GM12878 (cell line): ENCODE measurements at regions not wholly inside any gene's neighbourhood (a gene's known extent, or its start where the extent isn't known, plus 50 kb on each side); places are given as distances from the start of the nearest gene placed in this dataset.

Experiments used
- ATAC-seq: fragments of 200-7000 bp; cut with Tn5 transposase; 3 replicates; pipeline ENCODE4 v1.9.1; 2020; ENCODE audit warnings: mild to moderate bottlenecking, moderate library complexity
- BruUV-seq: library from RNA; stranded (reverse); fragments of 400-500 nt; replicated peaks from 2 replicates; lab custom pipeline; 2021; lab: Mats Ljungman, UMichigan
- CTCF ChIA-PET: fragments of 300-600 bp; sonication (Branson Sonifier 250); formaldehyde crosslinking; extraction: SDS; loops from one replicate; lab custom pipeline; 2021; ENCODE audit warnings: inconsistent platforms; lab: Yijun Ruan, JAX
- POLR2A ChIA-PET: fragments of 350-600 bp; formaldehyde crosslinking; extraction: SDS; loops from one replicate; lab custom pipeline; 2021; ENCODE audit warnings: inconsistent platforms; lab: Charles Lee
- RAD21 ChIA-PET: fragments of 300-600 bp; sonication (Branson Sonifier 250); formaldehyde crosslinking; loops from one replicate; lab custom pipeline; 2023; ENCODE audit warnings: antibody characterized with exemption; ENCODE audit not compliant: unreplicated experiment; lab: Charles Lee
- SMC1A ChIA-PET: fragments of 300-600 bp; sonication (Branson Sonifier 250); formaldehyde crosslinking; loops from one replicate; lab custom pipeline; 2023; ENCODE audit not compliant: unreplicated experiment, uncharacterized antibody; lab: Charles Lee
- DNase-seq: peaks from one replicate; pipeline ENCODE4 v3.0.0-alpha.2; 2011; ENCODE audit warnings: low read depth, low spot score
- FAIRE-seq: peaks from 3 replicates; lab custom pipeline; 2011; peaks lifted over from hg19 to GRCh38; lab: Jason Lieb, UNC
- H2AFZ ChIP-seq: 2 replicates; pipeline ENCODE4 v1.6.0; 2011; ENCODE audit warnings: low read depth, low read length, control low read depth; ENCODE audit not compliant: control insufficient read depth
- H3K27ac ChIP-seq: 2 replicates; pipeline ENCODE4 v1.5.1; 2011; ENCODE audit warnings: control low read depth; ENCODE audit not compliant: control insufficient read depth, insufficient read depth
- H3K27me3 ChIP-seq, 2 experiments: replicated peaks in 1 of 2; 2 replicates each; pipeline versions ENCODE4 v1.6.0 to v1.6.1; 2011; ENCODE audit warnings: low read length in 1 of 2; ENCODE audit not compliant: control insufficient read depth in 2 of 2, insufficient read depth in 2 of 2
- H3K36me3 ChIP-seq, 2 experiments: 2 replicates each; pipeline ENCODE4 v1.5.1; 2011; ENCODE audit warnings: low read length in 1 of 2; ENCODE audit not compliant: control insufficient read depth in 2 of 2, insufficient read depth in 2 of 2
- H3K4me1 ChIP-seq: 2 replicates; pipeline ENCODE4 v1.6.1; 2011; ENCODE audit warnings: mild to moderate bottlenecking, low read length, moderate library complexity, mixed read lengths; ENCODE audit not compliant: control insufficient read depth, insufficient read depth
- H3K4me2 ChIP-seq: 2 replicates; pipeline ENCODE4 v1.6.0; 2011; ENCODE audit warnings: control low read depth; ENCODE audit not compliant: control insufficient read depth, insufficient read depth
- H3K4me3 ChIP-seq: fragments of 200-600 bp; sonication (generic); 2 replicates; pipeline ENCODE4 v1.5.1; 2016
- H3K79me2 ChIP-seq: 2 replicates; pipeline ENCODE4 v1.6.0; 2011; ENCODE audit warnings: low read length; ENCODE audit not compliant: control insufficient read depth, insufficient read depth
- H3K9ac ChIP-seq: 2 replicates; pipeline ENCODE4 v1.8.0; 2011; ENCODE audit warnings: low read length, control low read depth, mixed read lengths; ENCODE audit not compliant: control insufficient read depth, insufficient read depth
- H3K9me3 ChIP-seq: replicated peaks from 3 replicates; pipeline ENCODE4 v1.5.1; 2011; ENCODE audit warnings: mild to moderate bottlenecking, low read length; ENCODE audit not compliant: control insufficient read depth, insufficient read depth
- H4K20me1 ChIP-seq: 2 replicates; pipeline ENCODE4 v1.6.0; 2011; ENCODE audit not compliant: control insufficient read depth, insufficient read depth
- CREM ChIP-seq: IDR thresholded peaks from 2 replicates; pipeline ENCODE4 v1.6.1; 2014; ENCODE audit warnings: antibody characterized with exemption, low read depth
- ETV6 ChIP-seq, 2 experiments: fragments of 450-650 bp in 1 of 2; IDR thresholded peaks in 1 of 2; conservative IDR thresholded peaks in 1 of 2; 2 replicates each; pipeline ENCODE4 v1.6.1; 2014; ENCODE audit warnings: antibody characterized with exemption in 1 of 2, borderline replicate concordance in 1 of 2, low read depth in 1 of 2, mild to moderate bottlenecking in 1 of 2, moderate library complexity in 1 of 2
- FOXM1 ChIP-seq: IDR thresholded peaks from 2 replicates; pipeline ENCODE4 v1.6.1; 2012; ENCODE audit warnings: low read depth, mild to moderate bottlenecking, inconsistent platforms, low read length, moderate library complexity
- IKZF1 ChIP-seq: fragments of 450-650 bp; conservative IDR thresholded peaks from 2 replicates; pipeline ENCODE4 v1.6.1; 2017; ENCODE audit warnings: antibody characterized with exemption, mild to moderate bottlenecking
- IKZF2 ChIP-seq, 2 experiments: fragments of 450-650 bp; IDR thresholded peaks; 2 replicates each; pipeline ENCODE4 v1.6.1; 2017; ENCODE audit warnings: mild to moderate bottlenecking in 2 of 2, moderate library complexity in 2 of 2
- JUNB ChIP-seq: IDR thresholded peaks from 2 replicates; pipeline ENCODE4 v1.6.1; 2016; ENCODE audit warnings: antibody characterized with exemption, mild to moderate bottlenecking
- MTA2 ChIP-seq: fragments of 450-650 bp; IDR thresholded peaks from 2 replicates; pipeline ENCODE4 v1.6.1; 2016; ENCODE audit warnings: low read depth, mild to moderate bottlenecking, moderate library complexity
- NR2F1 ChIP-seq: fragments of 450-650 bp; conservative IDR thresholded peaks from 2 replicates; pipeline ENCODE4 v1.6.1; 2017; ENCODE audit warnings: mild to moderate bottlenecking
- POLR2A ChIP-seq: IDR thresholded peaks from 2 replicates; pipeline ENCODE4 v1.6.1; 2011; ENCODE audit warnings: low read depth, mild to moderate bottlenecking, low read length
- POU2F2 ChIP-seq: IDR thresholded peaks from 3 replicates; pipeline ENCODE4 v1.6.1; 2011; ENCODE audit warnings: low read depth, mild to moderate bottlenecking, low read length, borderline replicate concordance
- RUNX3 ChIP-seq: IDR thresholded peaks from 2 replicates; pipeline ENCODE4 v1.6.1; 2012; ENCODE audit warnings: low read length, inconsistent platforms
- SMARCA5 ChIP-seq: fragments of 450-650 bp; IDR thresholded peaks from 2 replicates; pipeline ENCODE4 v1.6.1; 2017; ENCODE audit warnings: mild to moderate bottlenecking
- SP1 ChIP-seq: IDR thresholded peaks from one replicate; pipeline ENCODE4 v1.6.1; 2011; ENCODE audit warnings: low read depth, low read length
- STAT1 ChIP-seq: fragments of 450-650 bp; conservative IDR thresholded peaks from 2 replicates; pipeline ENCODE4 v1.6.1; 2014; ENCODE audit warnings: antibody characterized with exemption, mild to moderate bottlenecking
- TAF1 ChIP-seq: IDR thresholded peaks from 2 replicates; pipeline ENCODE4 v1.6.1; 2011; ENCODE audit warnings: mild to moderate bottlenecking, low read depth, low read length, borderline replicate concordance
- TCF7 ChIP-seq: IDR thresholded peaks from 2 replicates; pipeline ENCODE4 v1.6.1; 2014; ENCODE audit warnings: antibody characterized with exemption, borderline replicate concordance
- WGBS: methylation state at CpG from one replicate; pipeline ENCODE4 v1.1.6; 2016; ENCODE audit warnings: low lambda C conversion rate; ENCODE audit not compliant: insufficient replicate concordance, insufficient coverage; ENCODE audit errors: missing lambda C conversion rate; 5-methylcytosine and 5-hydroxymethylcytosine counted together
- in situ Hi-C: fragments of 300-500 bp; cut with MboI; formaldehyde crosslinking; loops from 9 replicates; pipeline ENCODE4 v1.14.3; 2018; ENCODE audit warnings: mixed read lengths
- intact Hi-C: fragments of 100-400 bp; cut with micrococcal nuclease; formaldehyde crosslinking; loops from one replicate; pipeline ENCODE4 v1.14.2; 2022; ENCODE audit not compliant: unreplicated experiment
- TF ChIP-seq, protein P1 (sequence below): fragments of 450-650 bp; IDR thresholded peaks from 2 replicates; pipeline ENCODE4 v1.6.1; 2017; ENCODE audit warnings: mild to moderate bottlenecking, moderate library complexity
- TF ChIP-seq, protein P2 (sequence below): IDR thresholded peaks from 2 replicates; pipeline ENCODE4 v1.6.1; 2011; ENCODE audit warnings: low read depth, low read length, improper control_type of control experiment, borderline replicate concordance
- TF ChIP-seq, protein P3 (sequence below): fragments of 450-650 bp; IDR thresholded peaks from 2 replicates; pipeline ENCODE4 v1.6.1; 2017; ENCODE audit warnings: low read depth, mild to moderate bottlenecking, moderate library complexity

GRCh38 chr11:43145653-43146052, 166.1 kb upstream of the API5 start:
- Histone ChIP-seq H3K9ac (peak overlapping the region; percentile 56), H3K4me1 (peaks cover 18% of the 10 kb centered on the region), H3K4me3 (no peak overlapping the region), H2AFZ (peak overlapping the region; percentile 49), H3K36me3 (no peaks in the 10 kb centered on the region), H3K27me3 (no peaks in the 10 kb centered on the region), H4K20me1 (no peaks in the 10 kb centered on the region), H3K4me2 (peak overlapping the region; percentile 82), H3K79me2 (no peaks in the 10 kb centered on the region), H3K9me3 (peaks cover 1% of the 10 kb centered on the region; the same call in 2 of the 3 replicates), H3K27ac (peak overlapping the region; percentile 87)
- in situ Hi-C loops (no loop called here), intact Hi-C loops (no loop called here)
- DNase-seq (peak; percentile 64), ATAC-seq (peak; percentile 90), FAIRE-seq (no peak)
- RAD21 ChIA-PET = interaction anchor here (1.0 kb wide), 1 partner anchor 133 kb away, joined by 3 read pairs; no protein-coding TSS in a partner anchor
- WGBS = 0% methylated on average over 1 of the region's 1 CpG
- POLR2A ChIA-PET = no interaction called here
- no TSS peak for BruUV-seq
- SMC1A ChIA-PET = no interaction called here
- CTCF ChIA-PET = interaction anchor here (0.6 kb wide), 1 partner anchor 238 kb away, joined by 4 read pairs; no protein-coding TSS in a partner anchor
- TF ChIP-seq POLR2A (peak; percentile 60; the same call in 1 of the 2 replicates), SP1 (peak; percentile 60), IKZF2 (IDR thresholded peaks at IDR 0.05) (peak; percentile 35 to 56; a peak in 2 of 4 replicates), STAT1 (no peak), TCF7 (no peak), IKZF1 (peak; percentile 45), SMARCA5 (no peak), MTA2 (peak; percentile 46; the same call in 1 of the 2 replicates), TAF1 (peak; percentile 61; the same call in 1 of the 2 replicates), CREM (peak; percentile 45; the same call in 1 of the 2 replicates), POU2F2 (0 out of 3 replicates have a peak, but pooled peaks have one; percentile 45), ETV6 (conservative IDR thresholded peaks at IDR 0.05 in 1 of 2, IDR thresholded peaks at IDR 0.05 in 1 of 2; ENCODE audit: borderline replicate concordance in 1 of 2, low read depth in 1 of 2) (peak in 1 of 2 experiments; percentile 44; a peak in 2 of 4 replicates), NR2F1 (0 out of 2 replicates have a peak, but pooled peaks have one; percentile 11), JUNB (peak; percentile 52; the same call in 1 of the 2 replicates), RUNX3 (peak; percentile 50), FOXM1 (0 out of 2 replicates have a peak, but pooled peaks have one; percentile 26)
- TF ChIP-seq, protein P1, sequence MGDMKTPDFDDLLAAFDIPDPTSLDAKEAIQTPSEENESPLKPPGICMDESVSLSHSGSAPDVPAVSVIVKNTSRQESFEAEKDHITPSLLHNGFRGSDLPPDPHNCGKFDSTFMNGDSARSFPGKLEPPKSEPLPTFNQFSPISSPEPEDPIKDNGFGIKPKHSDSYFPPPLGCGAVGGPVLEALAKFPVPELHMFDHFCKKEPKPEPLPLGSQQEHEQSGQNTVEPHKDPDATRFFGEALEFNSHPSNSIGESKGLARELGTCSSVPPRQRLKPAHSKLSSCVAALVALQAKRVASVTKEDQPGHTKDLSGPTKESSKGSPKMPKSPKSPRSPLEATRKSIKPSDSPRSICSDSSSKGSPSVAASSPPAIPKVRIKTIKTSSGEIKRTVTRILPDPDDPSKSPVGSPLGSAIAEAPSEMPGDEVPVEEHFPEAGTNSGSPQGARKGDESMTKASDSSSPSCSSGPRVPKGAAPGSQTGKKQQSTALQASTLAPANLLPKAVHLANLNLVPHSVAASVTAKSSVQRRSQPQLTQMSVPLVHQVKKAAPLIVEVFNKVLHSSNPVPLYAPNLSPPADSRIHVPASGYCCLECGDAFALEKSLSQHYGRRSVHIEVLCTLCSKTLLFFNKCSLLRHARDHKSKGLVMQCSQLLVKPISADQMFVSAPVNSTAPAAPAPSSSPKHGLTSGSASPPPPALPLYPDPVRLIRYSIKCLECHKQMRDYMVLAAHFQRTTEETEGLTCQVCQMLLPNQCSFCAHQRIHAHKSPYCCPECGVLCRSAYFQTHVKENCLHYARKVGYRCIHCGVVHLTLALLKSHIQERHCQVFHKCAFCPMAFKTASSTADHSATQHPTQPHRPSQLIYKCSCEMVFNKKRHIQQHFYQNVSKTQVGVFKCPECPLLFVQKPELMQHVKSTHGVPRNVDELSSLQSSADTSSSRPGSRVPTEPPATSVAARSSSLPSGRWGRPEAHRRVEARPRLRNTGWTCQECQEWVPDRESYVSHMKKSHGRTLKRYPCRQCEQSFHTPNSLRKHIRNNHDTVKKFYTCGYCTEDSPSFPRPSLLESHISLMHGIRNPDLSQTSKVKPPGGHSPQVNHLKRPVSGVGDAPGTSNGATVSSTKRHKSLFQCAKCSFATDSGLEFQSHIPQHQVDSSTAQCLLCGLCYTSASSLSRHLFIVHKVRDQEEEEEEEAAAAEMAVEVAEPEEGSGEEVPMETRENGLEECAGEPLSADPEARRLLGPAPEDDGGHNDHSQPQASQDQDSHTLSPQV = no peak
- TF ChIP-seq, protein P2, sequence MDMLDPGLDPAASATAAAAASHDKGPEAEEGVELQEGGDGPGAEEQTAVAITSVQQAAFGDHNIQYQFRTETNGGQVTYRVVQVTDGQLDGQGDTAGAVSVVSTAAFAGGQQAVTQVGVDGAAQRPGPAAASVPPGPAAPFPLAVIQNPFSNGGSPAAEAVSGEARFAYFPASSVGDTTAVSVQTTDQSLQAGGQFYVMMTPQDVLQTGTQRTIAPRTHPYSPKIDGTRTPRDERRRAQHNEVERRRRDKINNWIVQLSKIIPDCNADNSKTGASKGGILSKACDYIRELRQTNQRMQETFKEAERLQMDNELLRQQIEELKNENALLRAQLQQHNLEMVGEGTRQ = no peak
- TF ChIP-seq, protein P3, sequence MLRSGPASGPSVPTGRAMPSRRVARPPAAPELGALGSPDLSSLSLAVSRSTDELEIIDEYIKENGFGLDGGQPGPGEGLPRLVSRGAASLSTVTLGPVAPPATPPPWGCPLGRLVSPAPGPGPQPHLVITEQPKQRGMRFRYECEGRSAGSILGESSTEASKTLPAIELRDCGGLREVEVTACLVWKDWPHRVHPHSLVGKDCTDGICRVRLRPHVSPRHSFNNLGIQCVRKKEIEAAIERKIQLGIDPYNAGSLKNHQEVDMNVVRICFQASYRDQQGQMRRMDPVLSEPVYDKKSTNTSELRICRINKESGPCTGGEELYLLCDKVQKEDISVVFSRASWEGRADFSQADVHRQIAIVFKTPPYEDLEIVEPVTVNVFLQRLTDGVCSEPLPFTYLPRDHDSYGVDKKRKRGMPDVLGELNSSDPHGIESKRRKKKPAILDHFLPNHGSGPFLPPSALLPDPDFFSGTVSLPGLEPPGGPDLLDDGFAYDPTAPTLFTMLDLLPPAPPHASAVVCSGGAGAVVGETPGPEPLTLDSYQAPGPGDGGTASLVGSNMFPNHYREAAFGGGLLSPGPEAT = peak; percentile 41; the same call in 1 of the 2 replicates
